Activated CD8-positive, alpha-beta T cell treated with anti-CD3 and anti-CD28 coated beads for 36 hours (primary cell): ENCODE measurements at regions not wholly inside any gene's neighbourhood (a gene's known extent, or its start where the extent isn't known, plus 50 kb on each side); places are given as distances from the start of the nearest gene placed in this dataset.

ENCODE experiments used
- ATAC-seq: fragments of 200-7000 bp; cut with Tn5 transposase; one replicate; pipeline ENCODE4 v1.10.0; 2021; ENCODE audit warnings: mild to moderate bottlenecking, moderate library complexity
- CTCF ChIA-PET: fragments of 350-600 bp; sonication (Branson Sonifier 250); formaldehyde crosslinking; loops from one replicate; lab custom pipeline; 2021; ENCODE audit warnings: antibody characterized with exemption; lab: Charles Lee
- POLR2A ChIA-PET: fragments of 350-600 bp; sonication (Branson Sonifier 250); formaldehyde crosslinking; loops from one replicate; lab custom pipeline; 2021; ENCODE audit warnings: antibody characterized with exemption; lab: Charles Lee
- DNase-seq: peaks from one replicate; pipeline ENCODE4 v3.0.0-alpha.2; 2020
- H3K27ac Mint-ChIP-seq: one replicate; pipeline ENCODE4 v1.8.0; 2021; ENCODE audit warnings: mild to moderate bottlenecking, mixed read lengths
- H3K27me3 Mint-ChIP-seq: one replicate; pipeline ENCODE4 v1.8.0; 2021; ENCODE audit warnings: mixed read lengths
- H3K36me3 Mint-ChIP-seq: one replicate; pipeline ENCODE4 v1.8.0; 2021; ENCODE audit warnings: low read depth, mixed read lengths
- H3K4me1 Mint-ChIP-seq: one replicate; pipeline ENCODE4 v1.8.0; 2021; ENCODE audit warnings: low read depth, mixed read lengths
- H3K4me3 Mint-ChIP-seq: one replicate; pipeline ENCODE4 v1.8.0; 2021; ENCODE audit warnings: mild to moderate bottlenecking, moderate library complexity, mixed read lengths
- H3K9me3 Mint-ChIP-seq: one replicate; pipeline ENCODE4 v1.8.0; 2021; ENCODE audit warnings: mixed read lengths
- CTCF ChIP-seq: fragments of 200-600 bp; IDR thresholded peaks from one replicate; pipeline ENCODE4 v1.8.0; 2022; ENCODE audit warnings: antibody characterized with exemption, mild to moderate bottlenecking
- intact Hi-C: fragments of 100-400 bp; cut with micrococcal nuclease; formaldehyde crosslinking; loops from one replicate; pipeline ENCODE4 v1.10.0; 2022

GRCh38 chr6:71489736-71490135 is 201.1 kb downstream of the OGFRL1 start:
- no peak for DNase-seq
- intact Hi-C loops = no loop called here
- H3K4me3 Mint-ChIP-seq = no peak overlapping the region
- ATAC-seq = no peak
- H3K9me3 Mint-ChIP-seq = no peaks in the 10 kb centered on the region
- H3K27me3 Mint-ChIP-seq = peaks cover 3% of the 10 kb centered on the region
- POLR2A ChIA-PET = interaction anchor here (0.5 kb wide), 1 partner anchor 20 kb away, joined by 3 read pairs; no protein-coding TSS in a partner anchor
- CTCF ChIA-PET = no interaction called here
- no peak overlapping the region for H3K27ac Mint-ChIP-seq
- no peak for TF ChIP-seq CTCF
- H3K4me1 Mint-ChIP-seq = no peaks in the 10 kb centered on the region
- no peaks in the 10 kb centered on the region for H3K36me3 Mint-ChIP-seq

GRCh38 chr6:71490876-71491275 is 202.3 kb downstream of the OGFRL1 start:
- DNase-seq (no peak), ATAC-seq (no peak)
- no peak for TF ChIP-seq CTCF
- Mint-ChIP-seq H3K4me1 (no peaks in the 10 kb centered on the region), H3K9me3 (no peaks in the 10 kb centered on the region), H3K4me3 (no peak overlapping the region), H3K27ac (no peak overlapping the region), H3K36me3 (no peaks in the 10 kb centered on the region), H3K27me3 (peaks cover 3% of the 10 kb centered on the region)
- intact Hi-C loops = no loop called here
- POLR2A ChIA-PET = no interaction called here
- CTCF ChIA-PET = no interaction called here

GRCh38 chr6:71491844-71492243 is 203.2 kb downstream of the OGFRL1 start:
- no peak for TF ChIP-seq CTCF
- ChIA-PET POLR2A (no interaction called here), CTCF (no interaction called here)
- H3K4me3 Mint-ChIP-seq = no peak overlapping the region
- H3K4me1 Mint-ChIP-seq = peaks cover 4% of the 10 kb centered on the region
- peaks cover 3% of the 10 kb centered on the region for H3K27me3 Mint-ChIP-seq
- no peaks in the 10 kb centered on the region for H3K9me3 Mint-ChIP-seq
- ATAC-seq (no peak), DNase-seq (no peak)
- intact Hi-C loops = no loop called here
- no peaks in the 10 kb centered on the region for H3K36me3 Mint-ChIP-seq
- H3K27ac Mint-ChIP-seq = no peak overlapping the region

GRCh38 chr6:71492668-71493067 is 204.1 kb downstream of the OGFRL1 start:
- no peaks in the 10 kb centered on the region for H3K9me3 Mint-ChIP-seq
- no peaks in the 10 kb centered on the region for H3K36me3 Mint-ChIP-seq
- ATAC-seq = no peak
- H3K4me3 Mint-ChIP-seq = no peak overlapping the region
- peaks cover 4% of the 10 kb centered on the region for H3K4me1 Mint-ChIP-seq
- ChIA-PET POLR2A (no interaction called here), CTCF (no interaction called here)
- intact Hi-C loops = no loop called here
- DNase-seq = no peak
- no peak for TF ChIP-seq CTCF
- H3K27ac Mint-ChIP-seq = no peak overlapping the region
- peaks cover 3% of the 10 kb centered on the region for H3K27me3 Mint-ChIP-seq

- intact Hi-C loops = no loop called here
- no peaks in the 10 kb centered on the region for H3K36me3 Mint-ChIP-seq
- H3K4me3 Mint-ChIP-seq = peak overlapping the region; percentile 27
- TF ChIP-seq CTCF = no peak
- CTCF ChIA-PET = no interaction called here
- no peak overlapping the region for H3K27ac Mint-ChIP-seq
- DNase-seq = peak; percentile 5
- peaks cover 4% of the 10 kb centered on the region for H3K4me1 Mint-ChIP-seq
- H3K27me3 Mint-ChIP-seq = peaks cover 3% of the 10 kb centered on the region
- no peaks in the 10 kb centered on the region for H3K9me3 Mint-ChIP-seq
- ATAC-seq = no peak
- POLR2A ChIA-PET = no interaction called here
Measured at GRCh38 chr6:71496018-71496721, 207.6 kb downstream of the OGFRL1 start.
